Activated effector memory CD4-positive, alpha-beta T cell treated with Interleukin-2 at 50 U/mL for 16 hours (primary cell): ENCODE measurements at regions not wholly inside any gene's neighbourhood (a gene's known extent, or its start where the extent isn't known, plus 50 kb on each side); places are given as distances from the start of the nearest gene placed in this dataset.
"Not testable (repeated sequence)": the region's sequence is repeated elsewhere in the genome, so short reads cannot be mapped to it uniquely, and the experiment has no call there.

ENCODE experiments used
- DNase-seq: peaks from one replicate; pipeline ENCODE4 v3.0.0-alpha.2; 2020

DNA sequence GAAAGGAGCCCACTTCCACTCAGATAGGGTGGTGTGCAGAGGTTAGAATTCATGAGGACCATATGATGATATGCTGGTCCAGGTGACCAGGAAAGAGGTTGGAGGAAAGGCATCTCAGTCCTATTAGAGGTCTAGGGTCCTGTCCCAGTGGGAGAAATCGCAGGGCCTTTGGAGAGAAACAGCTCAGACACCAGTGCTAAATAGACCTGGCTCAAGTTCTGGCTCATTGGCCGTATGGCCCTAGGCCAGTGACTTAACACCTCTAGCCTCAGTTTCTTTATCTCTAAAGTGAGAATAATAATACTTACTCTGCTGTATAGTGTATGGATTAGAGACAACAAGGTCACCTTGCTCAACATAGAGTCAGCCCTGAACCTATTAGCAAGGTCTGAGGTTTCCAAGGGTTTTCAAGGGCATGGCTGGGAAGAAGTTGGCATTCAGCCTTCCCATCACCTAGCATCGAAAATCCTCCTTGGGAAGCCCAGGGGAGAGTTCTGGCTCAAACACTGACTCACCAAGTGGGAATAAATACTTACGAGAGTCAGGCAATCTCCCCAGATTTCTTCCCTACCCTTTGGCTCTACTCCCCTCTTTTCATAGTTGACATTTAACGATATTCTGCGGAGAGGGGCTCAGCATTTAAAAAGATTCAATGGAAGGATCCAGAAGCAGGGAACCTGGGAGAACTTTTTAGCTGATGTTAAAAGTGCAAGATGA is 473.1 kb upstream of the PODXL start:
- no peak for DNase-seq

DNA sequence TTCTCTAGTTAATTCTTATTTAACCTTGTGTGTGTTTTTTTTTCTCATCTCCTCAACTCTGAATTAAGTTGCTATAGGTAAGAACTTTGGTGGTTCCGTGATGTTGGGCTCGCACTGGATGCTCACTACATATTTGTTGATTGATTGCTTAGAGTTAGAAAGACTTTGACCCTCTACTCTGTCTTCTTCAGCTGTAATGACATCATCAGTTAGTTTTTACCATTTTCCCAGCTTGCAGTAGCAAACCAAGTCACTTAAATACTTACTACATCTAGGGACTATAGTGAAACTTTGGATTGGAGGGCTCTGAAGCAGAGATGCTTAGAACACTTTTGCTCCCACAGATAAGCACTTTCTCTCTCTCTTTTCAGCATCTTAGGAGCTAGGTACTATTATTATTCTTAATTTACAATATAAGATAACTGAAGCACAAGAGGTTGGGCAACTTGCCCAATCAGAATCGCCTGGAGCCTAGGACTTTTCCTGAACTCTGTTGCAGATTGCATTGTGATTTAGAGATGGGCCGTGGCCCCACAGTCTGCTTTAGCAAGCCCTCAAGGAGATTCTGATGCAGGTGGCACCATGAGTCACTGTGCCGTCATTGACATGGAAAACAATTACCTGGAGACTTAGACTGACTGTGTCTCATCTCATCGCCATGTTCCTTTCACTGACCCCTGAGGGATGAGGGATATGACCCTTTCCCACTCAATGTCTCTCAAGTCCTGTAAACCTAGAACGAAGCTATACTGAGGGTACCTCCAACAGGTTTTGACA is 471.9 kb upstream of the PODXL start:
- no peak for DNase-seq

DNA sequence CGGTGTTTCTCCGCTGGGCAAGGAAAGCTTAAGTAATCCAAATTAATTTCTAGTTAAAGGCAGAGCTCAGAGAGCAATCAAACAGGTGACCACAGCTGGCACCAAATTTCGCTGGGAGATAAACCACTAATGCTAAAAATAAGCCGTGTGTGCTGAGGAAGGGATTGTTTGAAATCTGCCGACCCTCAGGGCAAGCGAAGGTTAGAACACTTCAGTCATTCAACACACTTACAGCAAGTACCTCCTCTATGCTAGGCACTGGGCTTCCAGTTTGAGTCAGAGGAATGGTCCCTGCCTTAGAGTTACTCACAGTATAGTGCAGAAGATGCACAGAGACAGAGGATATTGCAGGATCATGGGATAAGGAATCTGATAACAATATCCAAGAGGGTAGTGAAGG is 467.9 kb upstream of the PODXL start:
- DNase-seq = no peak

DNA sequence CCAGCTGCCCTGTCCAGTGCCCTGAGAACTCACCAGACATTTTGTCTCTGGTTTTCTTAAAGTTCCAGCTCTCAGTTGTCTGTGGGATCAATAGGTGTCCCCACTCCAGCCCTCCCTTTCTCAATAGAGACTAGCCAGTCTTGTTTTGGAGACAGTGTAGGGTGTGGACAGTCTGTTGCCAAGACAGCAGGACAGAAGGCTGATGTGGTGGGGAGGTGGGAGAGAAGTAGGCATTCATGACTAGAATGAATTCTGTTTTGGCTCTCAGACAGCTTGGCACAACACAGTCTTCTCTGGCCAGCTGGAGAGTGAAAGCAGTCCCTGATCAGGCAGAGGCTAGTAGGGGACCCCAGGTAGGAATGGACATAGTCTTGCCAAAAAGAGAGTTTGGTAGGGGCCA is 467.0 kb upstream of the PODXL start:
- DNase-seq = no peak

DNA sequence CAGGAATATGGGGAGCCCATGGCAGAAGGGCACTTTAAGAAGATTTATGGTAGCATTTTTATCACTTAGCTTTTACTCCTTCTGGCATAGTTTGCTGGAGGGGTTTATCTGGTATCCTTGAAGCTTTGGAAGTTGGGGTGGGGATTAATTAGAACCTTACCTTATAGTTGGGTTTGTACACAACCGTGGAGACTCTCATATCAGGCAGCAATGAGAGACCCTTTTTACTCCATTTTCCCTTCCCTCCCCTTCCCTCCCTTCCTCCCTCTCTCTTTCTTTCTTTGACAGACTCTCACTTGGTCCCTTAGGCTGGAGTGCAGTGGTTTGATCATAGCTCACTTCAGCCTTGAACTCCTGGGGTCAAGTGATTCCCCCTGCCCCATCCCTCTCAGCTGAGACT is 465.8 kb upstream of the PODXL start:
- no peak for DNase-seq

DNA sequence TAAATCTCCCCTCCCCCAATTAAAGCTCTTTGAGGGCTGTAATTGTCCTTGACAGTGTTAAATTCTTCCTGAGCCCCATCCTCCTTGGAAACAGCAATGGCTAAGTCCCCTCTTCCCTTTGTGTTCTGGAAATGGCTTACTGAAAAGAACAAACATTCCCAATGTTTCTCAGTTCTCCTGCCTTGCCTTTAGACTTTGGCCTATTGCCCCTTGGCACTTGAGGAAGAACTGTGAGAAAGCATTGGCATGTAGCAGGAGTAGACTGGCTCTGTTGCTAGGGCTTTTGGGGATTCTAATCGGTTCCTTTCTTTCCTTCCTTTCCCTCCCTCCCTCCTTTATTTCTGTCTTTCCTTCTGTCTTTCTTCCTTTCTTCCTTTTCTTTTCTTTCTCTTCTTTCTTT is 463.3 kb upstream of the PODXL start:
- no peak for DNase-seq

DNA sequence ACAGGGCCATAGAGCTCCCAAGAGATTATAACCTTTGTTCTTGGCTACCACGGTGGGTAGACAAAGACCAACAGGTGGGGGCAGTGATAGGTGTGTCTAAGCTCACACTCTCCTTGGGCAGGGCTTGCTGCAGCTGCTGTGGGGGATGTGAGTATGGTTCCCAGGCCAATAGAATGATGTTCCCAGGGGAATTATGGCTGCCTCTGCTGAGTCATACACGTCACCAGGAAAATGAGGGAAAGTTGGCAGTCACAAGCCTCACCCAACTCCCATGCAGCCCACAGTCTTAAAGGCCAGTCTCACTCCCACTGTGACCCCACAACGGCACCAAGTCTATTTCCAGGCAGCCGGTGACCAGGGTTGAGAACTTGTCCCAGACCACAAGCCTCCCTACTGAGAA is 453.4 kb upstream of the PODXL start:
- DNase-seq = no peak

DNA sequence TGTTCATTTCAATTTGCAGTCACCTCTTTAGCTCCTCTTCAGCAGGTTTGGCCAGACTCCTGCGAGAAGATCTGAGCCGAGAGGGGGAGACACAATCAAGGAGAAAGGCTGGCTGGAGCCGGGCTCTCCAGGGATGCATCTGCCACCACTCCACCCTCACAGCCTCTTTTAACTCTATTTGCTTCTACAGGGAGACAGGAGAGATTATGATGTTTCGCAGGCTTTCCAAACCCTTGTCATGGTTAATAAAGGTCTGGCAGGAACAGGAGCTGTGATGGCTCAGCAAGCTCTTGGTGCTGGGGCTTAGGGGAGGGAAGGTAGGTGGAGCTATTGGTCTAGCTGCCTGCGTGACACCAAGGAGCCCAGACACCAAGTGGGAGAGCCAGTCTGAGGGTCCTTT is 448.1 kb upstream of the PODXL start:
- DNase-seq = no peak

DNA sequence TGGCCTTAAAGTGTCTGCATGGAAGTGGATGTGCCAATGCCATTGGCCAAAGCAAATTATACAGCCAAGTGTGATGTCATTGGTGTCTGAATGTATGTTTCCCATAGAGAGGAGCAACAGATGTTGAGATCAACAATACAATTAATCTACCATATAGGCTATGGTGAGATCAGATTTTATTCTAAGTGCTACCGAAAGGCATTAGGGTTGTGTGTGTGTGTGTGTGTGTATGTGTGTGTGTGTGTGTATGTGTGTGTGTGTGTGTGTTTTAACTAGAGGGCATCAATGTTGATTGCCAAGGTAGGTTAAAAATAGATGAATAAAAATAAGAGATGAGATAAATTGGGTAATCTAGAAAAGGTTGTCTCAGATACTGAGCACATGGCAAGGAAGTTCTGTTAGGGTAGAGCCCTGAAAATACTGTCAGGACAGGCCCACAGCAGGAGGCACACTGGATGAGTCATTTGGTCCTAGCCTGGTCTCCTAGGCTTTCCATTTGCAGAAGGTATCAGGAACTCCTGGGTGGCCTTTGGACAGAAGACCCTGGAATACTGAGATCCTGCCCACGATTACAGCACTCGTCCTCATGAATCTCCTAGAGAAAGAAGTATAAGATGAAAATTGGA is 446.0 kb upstream of the PODXL start:
- no peak for DNase-seq

DNA sequence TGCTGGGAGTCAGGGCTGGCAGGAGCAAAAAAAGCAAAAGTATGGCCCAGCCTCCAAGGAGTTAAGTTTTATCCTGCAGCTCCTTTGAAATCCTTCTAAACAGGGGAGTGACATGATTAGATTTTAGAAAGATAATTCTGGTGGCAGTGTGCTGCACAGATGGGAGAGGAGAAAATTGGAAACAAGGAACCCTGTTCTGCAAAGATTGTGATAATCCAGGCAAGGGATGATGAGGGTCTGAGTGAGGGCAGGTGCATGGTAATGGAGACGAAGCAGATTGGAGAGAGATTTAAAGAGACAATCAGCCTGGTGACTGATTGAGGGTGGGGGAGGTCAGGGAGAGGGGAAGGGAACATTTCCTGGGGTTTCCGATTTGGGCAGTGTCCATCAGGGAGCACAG is 444.7 kb upstream of the PODXL start:
- DNase-seq = no peak

DNA sequence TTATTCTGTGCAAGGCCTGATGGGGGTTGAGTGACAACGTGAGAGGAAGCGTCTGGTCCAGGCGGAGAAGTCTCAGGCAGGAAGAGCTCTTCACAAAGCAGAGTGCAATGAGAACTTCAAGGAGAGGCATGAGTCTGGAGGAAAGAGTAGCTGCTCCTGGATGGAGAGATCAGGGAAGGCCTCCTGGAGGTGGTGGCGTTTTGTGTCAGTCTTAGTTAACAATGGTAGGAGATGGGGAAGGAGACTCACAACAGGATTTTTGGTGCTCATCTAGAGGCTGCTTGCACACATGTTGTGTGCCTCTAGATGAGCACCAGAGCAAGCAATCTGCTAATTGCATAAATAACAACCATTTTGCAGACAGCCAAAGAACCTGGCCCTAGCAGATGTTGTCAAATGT is 442.8 kb upstream of the PODXL start:
- no peak for DNase-seq

DNA sequence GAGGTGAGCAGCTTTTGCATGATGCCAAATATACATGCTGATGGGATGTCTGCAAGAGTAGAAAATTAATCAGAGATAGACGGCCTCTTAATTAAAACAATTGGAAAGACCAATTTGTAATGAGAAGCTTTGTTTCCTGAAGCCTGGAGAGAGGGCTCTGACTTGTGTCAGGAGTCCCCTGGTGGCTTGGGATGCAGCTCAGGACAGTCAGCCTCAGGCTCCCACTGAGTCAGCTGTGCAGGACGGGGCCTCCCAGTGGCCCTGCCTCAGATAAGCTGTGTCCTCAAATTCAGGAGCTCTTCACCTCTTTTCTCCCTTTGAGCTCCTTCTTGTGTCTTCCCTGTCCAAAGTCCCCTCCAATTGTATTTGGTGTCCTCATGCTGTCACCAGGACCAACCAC is 438.9 kb upstream of the PODXL start:
- no peak for DNase-seq

DNA sequence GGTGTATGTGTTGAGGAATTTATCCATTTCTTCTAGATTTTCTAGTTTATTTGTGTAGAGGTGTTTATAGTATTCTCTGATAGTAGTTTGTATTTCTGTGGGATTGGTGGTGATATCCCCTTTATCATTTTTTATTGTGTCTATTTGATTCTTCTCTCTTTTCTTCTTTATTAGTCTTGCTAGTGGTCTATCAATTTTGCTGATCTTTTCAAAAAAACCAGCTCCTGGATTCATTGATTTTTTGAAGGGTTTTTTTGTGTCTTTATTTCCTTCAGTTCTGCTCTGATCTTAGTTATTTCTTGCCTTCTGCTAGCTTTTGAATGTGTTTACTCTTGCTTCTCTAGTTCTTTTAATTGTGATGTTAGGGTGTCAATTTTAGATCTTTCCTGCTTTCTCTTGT is 424.6 kb upstream of the PODXL start:
- DNase-seq = not testable (repeated sequence)

DNA sequence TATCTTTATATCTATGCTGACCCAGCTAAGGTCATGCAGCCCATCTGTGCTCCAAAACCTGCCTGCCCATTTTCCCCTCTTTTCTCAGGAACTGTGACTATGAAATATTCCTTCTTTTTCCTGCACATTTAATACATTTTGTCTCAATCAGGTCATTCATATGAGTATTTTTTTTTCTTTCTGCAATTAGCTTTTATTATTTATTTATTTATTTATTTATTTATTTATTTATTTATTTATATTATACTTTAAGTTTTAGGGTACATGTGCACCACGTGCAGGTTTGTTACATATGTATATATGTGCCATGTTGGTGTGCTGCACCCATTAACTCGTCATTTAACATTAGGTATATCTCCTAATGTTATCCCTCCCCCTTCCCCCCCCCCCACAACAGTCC is 421.7 kb upstream of the PODXL start:
- not testable (repeated sequence) for DNase-seq

DNA sequence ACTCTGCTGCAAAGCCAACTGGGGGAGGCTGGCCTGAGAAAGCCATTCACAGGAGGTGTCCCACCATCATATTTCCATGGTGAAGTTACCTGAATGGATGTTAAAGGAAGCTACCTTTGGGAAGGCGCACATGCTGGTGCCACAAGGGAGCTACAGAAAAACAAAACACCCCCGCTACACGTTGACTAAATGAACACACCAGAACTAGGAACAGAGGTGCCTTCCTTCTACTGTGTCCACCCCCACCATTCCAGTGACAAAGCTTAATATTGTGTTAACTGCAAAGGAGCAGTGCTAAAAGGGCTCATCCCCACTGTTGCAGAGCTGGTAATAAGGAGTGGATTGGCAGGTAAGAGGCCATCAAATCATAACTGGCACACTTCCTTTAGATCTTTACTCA is 420.0 kb upstream of the PODXL start:
- DNase-seq = no peak

DNA sequence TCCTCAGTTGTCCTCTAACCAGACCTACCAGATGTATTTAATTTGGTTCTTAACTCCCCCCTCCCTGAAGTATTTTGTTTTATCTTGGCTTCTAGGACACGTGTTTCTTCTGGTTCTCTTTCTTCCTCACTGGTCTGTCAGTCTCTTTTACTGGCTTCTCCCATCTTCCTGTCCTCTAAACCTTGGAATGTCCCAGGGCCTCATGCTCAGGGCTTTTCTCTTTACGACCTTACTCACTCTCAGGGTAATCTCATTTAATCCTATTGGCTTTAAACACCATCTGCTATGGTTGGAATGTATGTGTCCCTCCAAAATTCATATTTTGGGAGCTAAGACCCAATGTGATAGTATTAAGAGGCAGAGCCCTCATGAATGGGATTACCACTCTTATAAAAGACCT is 418.2 kb upstream of the PODXL start:
- DNase-seq = no peak

DNA sequence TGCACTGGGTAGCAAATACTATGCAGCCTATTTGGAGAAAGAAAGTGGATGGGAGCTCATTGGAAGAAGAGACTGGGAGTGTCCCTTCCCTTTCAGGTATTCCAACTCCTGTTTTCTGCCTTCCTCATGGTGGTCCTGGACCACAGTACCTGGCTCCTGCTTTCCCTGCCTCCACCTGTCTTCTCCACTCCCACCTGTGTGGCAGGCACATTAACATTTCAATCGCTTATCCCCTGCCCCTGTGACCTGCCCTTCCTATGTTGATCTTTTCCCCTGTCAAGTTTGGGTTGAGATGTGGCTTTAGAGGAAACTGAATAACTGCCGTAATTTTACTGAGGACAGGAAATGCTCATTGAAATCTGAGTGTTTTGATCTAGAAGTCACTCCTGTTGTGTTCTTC is 415.8 kb upstream of the PODXL start:
- DNase-seq = no peak

DNA sequence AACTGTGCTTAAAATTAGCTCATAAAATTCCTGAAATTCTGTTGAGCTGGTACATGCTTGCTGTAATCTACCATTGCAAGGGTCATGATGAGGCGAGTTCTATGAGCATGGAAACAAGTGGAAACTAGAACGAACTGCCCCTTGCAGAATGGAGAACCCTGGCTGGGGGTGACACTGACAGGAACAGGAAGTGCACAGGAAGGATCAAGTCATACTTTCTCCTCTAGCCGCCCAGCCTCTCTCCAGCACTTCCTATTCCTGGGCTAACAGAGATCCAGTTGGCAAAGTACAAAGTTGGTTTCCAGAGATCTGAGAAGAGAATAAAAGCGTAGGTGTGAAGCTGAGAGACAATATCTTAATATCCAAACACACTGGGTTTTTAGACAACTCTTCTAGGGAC is 414.2 kb upstream of the PODXL start:
- DNase-seq = no peak

DNA sequence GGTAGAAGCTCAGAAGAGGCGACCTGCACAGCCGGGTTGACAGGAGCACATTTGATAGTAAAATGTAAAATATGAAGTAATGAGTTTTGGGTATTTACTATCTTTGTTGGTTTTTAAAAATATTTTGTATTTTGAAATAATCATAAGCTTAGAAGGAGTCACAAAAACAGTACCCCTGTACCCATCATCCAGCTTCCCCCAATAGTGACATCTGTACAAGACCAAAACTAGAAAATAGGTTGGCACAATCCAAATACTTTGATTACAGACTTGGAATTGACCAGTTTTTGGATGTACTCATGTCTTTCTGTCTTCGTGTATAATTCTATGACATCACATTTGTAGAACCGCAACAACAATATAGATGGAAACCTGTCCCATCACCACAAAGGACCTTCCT is 413.1 kb upstream of the PODXL start:
- DNase-seq = no peak

DNA sequence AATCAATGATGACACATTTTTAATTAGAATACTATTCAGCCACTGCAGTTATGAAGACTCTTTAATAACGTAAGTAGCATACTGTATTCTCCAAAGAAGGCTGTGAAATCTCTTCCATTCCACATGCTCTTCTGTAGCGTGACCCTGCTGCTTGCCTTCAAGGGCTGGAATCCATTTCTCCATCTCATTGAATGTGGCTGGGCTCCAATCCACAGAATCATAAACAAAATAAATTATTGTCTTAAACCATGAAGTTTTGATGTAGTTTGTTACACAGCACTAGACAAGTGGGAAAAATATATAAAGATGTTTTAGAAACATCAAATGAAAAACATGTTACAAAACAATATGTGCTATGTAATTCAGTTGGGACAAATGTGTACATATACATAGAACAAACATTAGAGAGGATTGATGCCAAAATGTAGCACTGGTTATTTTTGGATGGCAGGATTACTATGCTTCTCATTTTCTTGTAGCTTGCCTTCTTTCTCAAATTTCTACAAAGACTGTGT is 410.8 kb upstream of the PODXL start:
- no peak for DNase-seq

DNA sequence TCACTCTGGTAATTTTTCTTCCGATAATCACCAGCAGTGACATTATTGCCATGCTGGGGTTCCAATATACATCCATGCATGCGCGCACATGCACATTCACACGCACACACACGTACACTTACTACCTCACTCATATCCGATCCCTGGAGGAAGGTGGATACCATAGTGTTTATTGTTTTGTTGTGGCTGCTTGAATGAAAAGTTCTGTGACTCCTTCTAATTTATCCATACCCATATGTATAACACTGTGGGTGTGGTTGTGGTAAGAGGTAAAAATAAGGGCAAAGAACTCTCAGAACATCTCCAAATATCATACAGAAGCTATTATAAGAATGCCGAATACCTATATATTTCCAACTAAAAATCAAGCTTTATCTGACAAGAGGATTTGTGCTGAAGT is 407.8 kb upstream of the PODXL start:
- DNase-seq = no peak

DNA sequence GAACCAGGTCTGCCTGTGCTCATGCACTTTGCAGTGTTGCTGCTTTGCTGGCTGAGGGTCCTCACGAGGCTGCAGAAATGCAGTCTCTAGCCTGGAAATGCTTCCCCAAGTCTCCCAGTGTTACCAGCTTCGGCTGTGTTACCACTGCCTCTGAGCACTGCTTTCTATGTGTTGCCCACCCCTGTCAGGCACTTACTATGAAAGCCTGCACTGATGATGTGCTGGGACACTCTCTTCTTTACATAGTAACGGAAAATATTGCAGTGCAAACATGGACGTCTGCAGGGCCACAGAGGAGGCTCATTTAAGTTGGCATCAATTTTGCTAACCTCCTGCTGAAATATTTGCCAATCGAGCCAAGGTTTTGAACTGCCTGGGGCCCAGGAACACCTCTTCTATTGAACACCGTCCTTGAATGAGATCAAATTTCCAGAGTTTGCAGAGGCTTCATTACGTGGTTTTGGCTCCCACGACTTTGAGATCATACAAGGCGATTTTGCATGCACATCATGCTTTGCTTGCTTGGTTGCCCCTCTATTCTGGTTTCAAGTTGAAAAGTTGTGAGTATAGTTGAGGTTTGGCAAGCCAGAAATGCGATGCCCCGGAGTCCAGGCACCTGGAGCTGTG is 404.7 kb upstream of the PODXL start:
- DNase-seq = no peak

DNA sequence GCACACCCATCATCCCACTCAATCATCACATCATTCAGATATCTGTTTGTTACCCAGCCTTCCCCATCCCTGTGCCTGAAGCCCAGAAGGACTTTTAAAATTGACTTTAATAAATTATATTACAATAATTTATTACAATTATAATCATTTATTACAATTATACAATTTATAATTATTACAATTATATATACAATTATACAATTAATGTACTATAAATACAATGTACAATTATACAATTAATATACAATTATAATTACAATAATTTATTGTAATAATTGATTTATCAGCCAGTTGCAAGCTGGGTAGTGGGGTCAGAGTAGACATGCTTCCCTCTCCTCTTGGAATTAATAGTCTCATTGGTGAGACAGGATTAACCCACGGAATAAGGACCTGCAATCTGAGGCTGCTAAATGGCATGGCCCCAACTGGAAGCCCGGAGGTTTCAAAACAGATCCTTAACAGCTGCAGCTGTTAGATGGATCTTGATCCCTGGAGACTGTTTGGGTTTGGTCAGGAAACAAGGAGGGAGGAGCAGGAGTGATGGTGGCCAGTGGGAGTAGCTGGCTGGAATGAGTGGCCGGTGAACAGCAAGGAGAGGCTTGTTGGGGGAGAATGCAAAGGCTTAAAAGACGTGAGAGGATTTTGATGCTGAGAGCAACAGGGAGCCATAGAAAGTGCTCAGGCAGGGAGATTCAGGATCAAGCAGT is 402.8 kb upstream of the PODXL start:
- DNase-seq = no peak
